A549 (cell line): ENCODE measurements at regions not wholly inside any gene's neighbourhood (a gene's known extent, or its start where the extent isn't known, plus 50 kb on each side); places are given as distances from the start of the nearest gene placed in this dataset.

ENCODE experiments used
- ATAC-seq, 2 experiments: fragments of 200-7000 bp in 1 of 2; fragments of >200 bp in 1 of 2; cut with Nextera tagmentation in 1 of 2; cut with Tn5 transposase in 1 of 2; 3 replicates each; pipeline versions ENCODE4 v1.8.0 to v1.9.1; 2018 to 2020; ENCODE audit warnings: mild to moderate bottlenecking in 1 of 2, moderate library complexity in 1 of 2
- CTCF ChIA-PET: fragments of 300-600 bp; sonication (Branson Sonifier 250); formaldehyde crosslinking; extraction: SDS; loops from one replicate; lab custom pipeline; 2021; ENCODE audit warnings: antibody characterized with exemption, inconsistent platforms; lab: Yijun Ruan, JAX
- POLR2A ChIA-PET: fragments of 350-600 bp; formaldehyde crosslinking; extraction: SDS; loops from one replicate; lab custom pipeline; 2021; ENCODE audit warnings: antibody characterized with exemption, inconsistent platforms; lab: Yijun Ruan, JAX
- DNase-seq, 2 experiments: peaks; one replicate each; pipeline versions ENCODE4 v3.0.0 to v3.0.0-alpha.2; 2011 to 2016; ENCODE audit warnings: low read depth in 1 of 2, low spot score in 1 of 2
- FAIRE-seq: peaks from 2 replicates; lab custom pipeline; 2011; peaks lifted over from hg19 to GRCh38; lab: Jason Lieb, UNC
- H3K27ac ChIP-seq, 2 experiments: fragments of >200 bp; sonication (Bioruptor Twin); formaldehyde crosslinking; 3 replicates each; pipeline ENCODE4 v1.5.1; 2016 to 2017
- H3K4me1 ChIP-seq: fragments of >200 bp; sonication (Bioruptor Twin); formaldehyde crosslinking; 3 replicates; pipeline ENCODE4 v1.6.1; 2016
- H3K4me2 ChIP-seq: fragments of >200 bp; sonication (Bioruptor Twin); formaldehyde crosslinking; 3 replicates; pipeline ENCODE4 v1.6.1; 2016
- H3K4me3 ChIP-seq: fragments of >200 bp; sonication (Bioruptor Twin); formaldehyde crosslinking; 3 replicates; pipeline ENCODE4 v1.5.1; 2016
- H3K9me3 ChIP-seq: fragments of >200 bp; sonication (Bioruptor Twin); formaldehyde crosslinking; 3 replicates; pipeline ENCODE4 v1.6.1; 2016
- CBX8 ChIP-seq: fragments of 200-600 bp; sonication (generic); IDR thresholded peaks from 2 replicates; pipeline ENCODE4 v1.6.1; 2016
- CEBPB ChIP-seq, 2 experiments: fragments of >200 bp in 1 of 2; sonication (Bioruptor Twin) in 1 of 2; formaldehyde crosslinking in 1 of 2; IDR thresholded peaks; 2 replicates each; pipeline ENCODE4 v1.6.1; 2012 to 2016
- CHD2 ChIP-seq: fragments of 150-350 bp; IDR thresholded peaks from 2 replicates; pipeline ENCODE4 v1.6.1; 2014; ENCODE audit warnings: low read length; ENCODE audit not compliant: partially characterized antibody
- EP300 ChIP-seq, 2 experiments: fragments of >200 bp; sonication (Bioruptor Twin); formaldehyde crosslinking; IDR thresholded peaks; 2 replicates in 1 of 2; 3 replicates in 1 of 2; pipeline ENCODE4 v1.6.1; 2016 to 2017
- FOSB ChIP-seq: fragments of 250-450 bp; sonication (Bioruptor Pico); IDR thresholded peaks from 2 replicates; pipeline ENCODE4 v1.5.0; 2020; ENCODE audit warnings: mild to moderate bottlenecking, moderate library complexity
- FOXS1 ChIP-seq: fragments of 250-450 bp; sonication (Bioruptor Pico); IDR thresholded peaks from 2 replicates; pipeline ENCODE4 v1.5.0; 2020; ENCODE audit warnings: mild to moderate bottlenecking, moderate library complexity
- HEYL ChIP-seq: fragments of 250-450 bp; sonication (Bioruptor Pico); IDR thresholded peaks from 2 replicates; pipeline ENCODE4 v1.8.0; 2021; ENCODE audit warnings: mild to moderate bottlenecking, moderate library complexity
- HOXB13 ChIP-seq: fragments of 250-450 bp; sonication (Bioruptor Pico); IDR thresholded peaks from 2 replicates; pipeline ENCODE4 v1.5.0; 2020; ENCODE audit warnings: low read depth, mild to moderate bottlenecking, moderate library complexity
- JUNB ChIP-seq: fragments of >200 bp; sonication (Bioruptor Twin); formaldehyde crosslinking; IDR thresholded peaks from 2 replicates; pipeline ENCODE4 v1.6.1; 2016
- KDM5A ChIP-seq: fragments of 200-600 bp; sonication (generic); IDR thresholded peaks from 2 replicates; pipeline ENCODE4 v1.6.1; 2016; ENCODE audit warnings: antibody characterized with exemption, mild to moderate bottlenecking
- MAFK ChIP-seq: fragments of 450-650 bp; IDR thresholded peaks from 2 replicates; pipeline ENCODE4 v1.6.1; 2014; ENCODE audit not compliant: partially characterized antibody
- NFE2L2 ChIP-seq: fragments of 150-350 bp; conservative IDR thresholded peaks from 2 replicates; pipeline ENCODE4 v1.6.1; 2014; ENCODE audit warnings: low read length
- PHF8 ChIP-seq: fragments of 200-600 bp; sonication (generic); IDR thresholded peaks from 2 replicates; pipeline ENCODE4 v1.6.1; 2016; ENCODE audit warnings: low read depth, mild to moderate bottlenecking, antibody characterized with exemption, moderate library complexity, borderline replicate concordance
- RAD21 ChIP-seq, 2 experiments: fragments of >200 bp in 1 of 2; sonication (Bioruptor Twin) in 1 of 2; formaldehyde crosslinking in 1 of 2; IDR thresholded peaks in 1 of 2; conservative IDR thresholded peaks in 1 of 2; 2 replicates in 1 of 2; 3 replicates in 1 of 2; pipeline ENCODE4 v1.6.1; 2012 to 2018; ENCODE audit warnings: inconsistent platforms in 1 of 2
- SMC3 ChIP-seq: fragments of >200 bp; sonication (Bioruptor Twin); formaldehyde crosslinking; IDR thresholded peaks from 3 replicates; pipeline ENCODE4 v1.6.1; 2018; ENCODE audit warnings: inconsistent platforms
- SREBF2 ChIP-seq: fragments of 450-650 bp; IDR thresholded peaks from 2 replicates; pipeline ENCODE4 v1.6.1; 2014; ENCODE audit warnings: mild to moderate bottlenecking, moderate library complexity
- ZFP36 ChIP-seq: fragments of 450-650 bp; IDR thresholded peaks from 2 replicates; pipeline ENCODE4 v1.6.1; 2014; ENCODE audit warnings: borderline replicate concordance; ENCODE audit not compliant: partially characterized antibody
- WGBS: methylation state at CpG from one replicate; pipeline ENCODE4 v1.1.6; 2017; ENCODE audit errors: missing lambda C conversion rate; 5-methylcytosine and 5-hydroxymethylcytosine counted together
- TF ChIP-seq, protein P1 (sequence below): fragments of 200-600 bp; sonication (generic); IDR thresholded peaks from 2 replicates; pipeline ENCODE4 v1.6.1; 2016; ENCODE audit warnings: antibody characterized with exemption, mild to moderate bottlenecking, moderate library complexity
- TF ChIP-seq, protein P2 (sequence below): fragments of 150-350 bp; IDR thresholded peaks from 2 replicates; pipeline ENCODE4 v1.6.1; 2014; ENCODE audit warnings: low read depth, mild to moderate bottlenecking, low read length
- TF ChIP-seq, protein P3 (sequence below): IDR thresholded peaks from 2 replicates; pipeline ENCODE4 v1.6.1; 2012; ENCODE audit warnings: low read depth, borderline replicate concordance
- TF ChIP-seq, protein P4 (sequence below): fragments of >200 bp; sonication (Bioruptor Twin); formaldehyde crosslinking; IDR thresholded peaks from 2 replicates; pipeline ENCODE4 v1.6.1; 2016
- TF ChIP-seq, protein P5 (sequence below): IDR thresholded peaks from 2 replicates; pipeline ENCODE4 v1.6.1; 2012
- TF ChIP-seq, protein P6 (sequence below): IDR thresholded peaks from 2 replicates; pipeline ENCODE4 v1.6.1; 2012
- TF ChIP-seq, protein P7 (sequence below): fragments of >200 bp; sonication (Bioruptor Twin); formaldehyde crosslinking; IDR thresholded peaks from 3 replicates; pipeline ENCODE4 v1.6.1; 2016
- TF ChIP-seq, protein P8 (sequence below): fragments of 250-450 bp; sonication (Bioruptor Pico); IDR thresholded peaks from 2 replicates; pipeline ENCODE4 v1.5.0; 2020; ENCODE audit warnings: low read depth, mild to moderate bottlenecking, moderate library complexity

DNA sequence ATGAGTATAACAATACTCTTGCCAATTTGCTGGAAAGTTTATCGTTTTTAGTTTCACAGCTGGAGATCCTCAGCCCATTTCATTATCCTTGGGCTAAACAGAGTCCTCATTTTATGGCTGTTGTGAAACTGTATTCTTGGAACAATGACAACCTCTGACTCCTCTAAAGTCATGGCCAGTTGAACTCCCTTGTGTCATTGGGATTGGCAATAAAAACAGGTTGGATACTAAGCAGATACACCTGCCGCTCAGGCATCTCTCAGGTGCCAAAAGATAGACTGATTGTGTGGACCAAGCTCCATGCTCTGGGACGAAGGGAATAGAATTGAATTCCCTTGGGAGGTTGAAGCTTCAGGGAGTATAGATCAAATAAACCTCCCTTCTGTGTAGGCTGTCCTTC is 182.2 kb downstream of the WDR11 start (continued):
- TF ChIP-seq, protein P1, sequence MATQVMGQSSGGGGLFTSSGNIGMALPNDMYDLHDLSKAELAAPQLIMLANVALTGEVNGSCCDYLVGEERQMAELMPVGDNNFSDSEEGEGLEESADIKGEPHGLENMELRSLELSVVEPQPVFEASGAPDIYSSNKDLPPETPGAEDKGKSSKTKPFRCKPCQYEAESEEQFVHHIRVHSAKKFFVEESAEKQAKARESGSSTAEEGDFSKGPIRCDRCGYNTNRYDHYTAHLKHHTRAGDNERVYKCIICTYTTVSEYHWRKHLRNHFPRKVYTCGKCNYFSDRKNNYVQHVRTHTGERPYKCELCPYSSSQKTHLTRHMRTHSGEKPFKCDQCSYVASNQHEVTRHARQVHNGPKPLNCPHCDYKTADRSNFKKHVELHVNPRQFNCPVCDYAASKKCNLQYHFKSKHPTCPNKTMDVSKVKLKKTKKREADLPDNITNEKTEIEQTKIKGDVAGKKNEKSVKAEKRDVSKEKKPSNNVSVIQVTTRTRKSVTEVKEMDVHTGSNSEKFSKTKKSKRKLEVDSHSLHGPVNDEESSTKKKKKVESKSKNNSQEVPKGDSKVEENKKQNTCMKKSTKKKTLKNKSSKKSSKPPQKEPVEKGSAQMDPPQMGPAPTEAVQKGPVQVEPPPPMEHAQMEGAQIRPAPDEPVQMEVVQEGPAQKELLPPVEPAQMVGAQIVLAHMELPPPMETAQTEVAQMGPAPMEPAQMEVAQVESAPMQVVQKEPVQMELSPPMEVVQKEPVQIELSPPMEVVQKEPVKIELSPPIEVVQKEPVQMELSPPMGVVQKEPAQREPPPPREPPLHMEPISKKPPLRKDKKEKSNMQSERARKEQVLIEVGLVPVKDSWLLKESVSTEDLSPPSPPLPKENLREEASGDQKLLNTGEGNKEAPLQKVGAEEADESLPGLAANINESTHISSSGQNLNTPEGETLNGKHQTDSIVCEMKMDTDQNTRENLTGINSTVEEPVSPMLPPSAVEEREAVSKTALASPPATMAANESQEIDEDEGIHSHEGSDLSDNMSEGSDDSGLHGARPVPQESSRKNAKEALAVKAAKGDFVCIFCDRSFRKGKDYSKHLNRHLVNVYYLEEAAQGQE = no peak
- TF ChIP-seq FOSB (CRISPR knock-in tag) = no peak
- TF ChIP-seq, protein P2, sequence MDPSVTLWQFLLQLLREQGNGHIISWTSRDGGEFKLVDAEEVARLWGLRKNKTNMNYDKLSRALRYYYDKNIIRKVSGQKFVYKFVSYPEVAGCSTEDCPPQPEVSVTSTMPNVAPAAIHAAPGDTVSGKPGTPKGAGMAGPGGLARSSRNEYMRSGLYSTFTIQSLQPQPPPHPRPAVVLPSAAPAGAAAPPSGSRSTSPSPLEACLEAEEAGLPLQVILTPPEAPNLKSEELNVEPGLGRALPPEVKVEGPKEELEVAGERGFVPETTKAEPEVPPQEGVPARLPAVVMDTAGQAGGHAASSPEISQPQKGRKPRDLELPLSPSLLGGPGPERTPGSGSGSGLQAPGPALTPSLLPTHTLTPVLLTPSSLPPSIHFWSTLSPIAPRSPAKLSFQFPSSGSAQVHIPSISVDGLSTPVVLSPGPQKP = no peak

DNA sequence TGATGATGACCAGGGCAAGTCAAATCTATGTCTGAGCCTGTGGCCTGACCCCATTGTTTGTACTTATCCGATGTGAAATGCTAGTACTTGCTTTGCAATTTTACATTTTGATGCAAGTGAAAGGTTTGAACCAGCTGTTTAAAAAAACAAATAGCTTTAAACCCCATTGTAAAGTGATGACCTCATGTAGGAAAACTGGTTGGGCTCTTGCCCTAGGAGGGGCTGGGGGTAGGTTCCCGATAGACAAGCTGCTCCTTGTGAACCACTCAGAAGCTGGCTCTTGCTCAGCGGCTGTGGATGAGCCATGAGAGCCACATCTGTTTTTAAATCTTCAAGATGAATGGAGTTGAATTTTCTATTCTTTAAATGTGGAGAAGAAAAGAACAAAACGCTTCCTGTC is 185.3 kb downstream of the WDR11 start:
- no peak for FAIRE-seq
- no peak for TF ChIP-seq NFE2L2
- TF ChIP-seq, protein P3, sequence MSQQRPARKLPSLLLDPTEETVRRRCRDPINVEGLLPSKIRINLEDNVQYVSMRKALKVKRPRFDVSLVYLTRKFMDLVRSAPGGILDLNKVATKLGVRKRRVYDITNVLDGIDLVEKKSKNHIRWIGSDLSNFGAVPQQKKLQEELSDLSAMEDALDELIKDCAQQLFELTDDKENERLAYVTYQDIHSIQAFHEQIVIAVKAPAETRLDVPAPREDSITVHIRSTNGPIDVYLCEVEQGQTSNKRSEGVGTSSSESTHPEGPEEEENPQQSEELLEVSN = no peak
- no peak for TF ChIP-seq RAD21 (conservative IDR thresholded peaks at IDR 0.05 in 1 of 2, IDR thresholded peaks at IDR 0.05 in 1 of 2)
- TF ChIP-seq SMC3 = no peak
- TF ChIP-seq FOXS1 = no peak
- TF ChIP-seq, protein P4, sequence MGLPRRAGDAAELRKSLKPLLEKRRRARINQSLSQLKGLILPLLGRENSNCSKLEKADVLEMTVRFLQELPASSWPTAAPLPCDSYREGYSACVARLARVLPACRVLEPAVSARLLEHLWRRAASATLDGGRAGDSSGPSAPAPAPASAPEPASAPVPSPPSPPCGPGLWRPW = no peak
- no peak for TF ChIP-seq CBX8
- no peak for TF ChIP-seq HOXB13 (CRISPR knock-in tag)
- TF ChIP-seq, protein P5, sequence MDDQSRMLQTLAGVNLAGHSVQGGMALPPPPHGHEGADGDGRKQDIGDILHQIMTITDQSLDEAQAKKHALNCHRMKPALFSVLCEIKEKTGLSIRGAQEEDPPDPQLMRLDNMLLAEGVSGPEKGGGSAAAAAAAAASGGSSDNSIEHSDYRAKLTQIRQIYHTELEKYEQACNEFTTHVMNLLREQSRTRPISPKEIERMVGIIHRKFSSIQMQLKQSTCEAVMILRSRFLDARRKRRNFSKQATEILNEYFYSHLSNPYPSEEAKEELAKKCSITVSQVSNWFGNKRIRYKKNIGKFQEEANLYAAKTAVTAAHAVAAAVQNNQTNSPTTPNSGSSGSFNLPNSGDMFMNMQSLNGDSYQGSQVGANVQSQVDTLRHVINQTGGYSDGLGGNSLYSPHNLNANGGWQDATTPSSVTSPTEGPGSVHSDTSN = no peak
- TF ChIP-seq, all 56 proteins: peak for 0
- DNase-seq (no peak), ATAC-seq (no peak)
- WGBS = 2% methylated on average over 4 of the region's 4 CpGs
- Histone ChIP-seq H3K9me3 (no peaks in the 10 kb centered on the region), H3K4me2 (no peak overlapping the region), H3K27ac (no peak overlapping the region), H3K4me1 (no peaks in the 10 kb centered on the region), H3K4me3 (no peak overlapping the region)
- POLR2A ChIA-PET = no interaction called here
- CTCF ChIA-PET = no interaction called here

DNA sequence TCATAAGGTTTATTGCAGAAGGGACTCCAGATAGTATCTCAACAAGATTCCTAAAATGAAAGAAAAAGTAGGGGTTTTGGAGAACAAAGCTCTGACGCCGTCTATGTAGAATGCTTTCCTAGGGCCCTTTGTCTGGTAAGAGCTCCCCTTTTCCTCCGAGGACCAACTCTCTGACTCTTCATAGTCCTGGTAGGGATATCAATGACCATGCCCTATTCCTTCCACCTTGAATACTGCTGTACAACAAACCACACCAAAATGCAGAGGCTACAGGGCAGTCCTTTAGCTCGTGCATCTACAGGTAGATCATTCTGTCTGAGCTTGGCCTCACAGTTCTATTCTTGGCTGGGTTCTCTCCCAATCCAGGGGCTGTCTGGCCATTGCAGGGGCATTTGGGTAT is 190.3 kb downstream of the WDR11 start:
- FAIRE-seq (no peak), DNase-seq (no peak), ATAC-seq (no peak)
- Histone ChIP-seq H3K9me3 (no peaks in the 10 kb centered on the region), H3K4me1 (no peaks in the 10 kb centered on the region), H3K27ac (no peak overlapping the region), H3K4me2 (no peak overlapping the region), H3K4me3 (no peak overlapping the region)
- POLR2A ChIA-PET = no interaction called here
- CTCF ChIA-PET = no interaction called here
- 20% methylated on average over 4 of the region's 4 CpGs for WGBS
- TF ChIP-seq EP300 (IDR thresholded peaks at IDR 0.05) (no peak), SREBF2 (no peak), MAFK (no peak), FOXS1 (no peak), HEYL (CRISPR knock-in tag) (no peak), JUNB (no peak), PHF8 (no peak), CHD2 (no peak), ZFP36 (no peak), CEBPB (IDR thresholded peaks at IDR 0.05) (no peak), KDM5A (no peak)
- TF ChIP-seq, protein P3 = no peak
- TF ChIP-seq, protein P2 = no peak
- TF ChIP-seq, protein P6, sequence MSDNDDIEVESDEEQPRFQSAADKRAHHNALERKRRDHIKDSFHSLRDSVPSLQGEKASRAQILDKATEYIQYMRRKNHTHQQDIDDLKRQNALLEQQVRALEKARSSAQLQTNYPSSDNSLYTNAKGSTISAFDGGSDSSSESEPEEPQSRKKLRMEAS = no peak
- TF ChIP-seq, protein P7, sequence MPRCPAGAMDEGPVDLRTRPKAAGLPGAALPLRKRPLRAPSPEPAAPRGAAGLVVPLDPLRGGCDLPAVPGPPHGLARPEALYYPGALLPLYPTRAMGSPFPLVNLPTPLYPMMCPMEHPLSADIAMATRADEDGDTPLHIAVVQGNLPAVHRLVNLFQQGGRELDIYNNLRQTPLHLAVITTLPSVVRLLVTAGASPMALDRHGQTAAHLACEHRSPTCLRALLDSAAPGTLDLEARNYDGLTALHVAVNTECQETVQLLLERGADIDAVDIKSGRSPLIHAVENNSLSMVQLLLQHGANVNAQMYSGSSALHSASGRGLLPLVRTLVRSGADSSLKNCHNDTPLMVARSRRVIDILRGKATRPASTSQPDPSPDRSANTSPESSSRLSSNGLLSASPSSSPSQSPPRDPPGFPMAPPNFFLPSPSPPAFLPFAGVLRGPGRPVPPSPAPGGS = no peak
- TF ChIP-seq, protein P8, sequence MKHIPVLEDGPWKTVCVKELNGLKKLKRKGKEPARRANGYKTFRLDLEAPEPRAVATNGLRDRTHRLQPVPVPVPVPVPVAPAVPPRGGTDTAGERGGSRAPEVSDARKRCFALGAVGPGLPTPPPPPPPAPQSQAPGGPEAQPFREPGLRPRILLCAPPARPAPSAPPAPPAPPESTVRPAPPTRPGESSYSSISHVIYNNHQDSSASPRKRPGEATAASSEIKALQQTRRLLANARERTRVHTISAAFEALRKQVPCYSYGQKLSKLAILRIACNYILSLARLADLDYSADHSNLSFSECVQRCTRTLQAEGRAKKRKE = no peak
